GM21423 (cell line): ENCODE measurements at regions not wholly inside any gene's neighbourhood (a gene's known extent, or its start where the extent isn't known, plus 50 kb on each side); places are given as distances from the start of the nearest gene placed in this dataset.

Experiments used
- ATAC-seq: cut with Tn5 transposase; IDR thresholded peaks from one replicate; pipeline ENCODE4 v1.9.1; 2021; ENCODE audit warnings: mild to moderate bottlenecking, moderate library complexity; ENCODE audit not compliant: unreplicated experiment

DNA sequence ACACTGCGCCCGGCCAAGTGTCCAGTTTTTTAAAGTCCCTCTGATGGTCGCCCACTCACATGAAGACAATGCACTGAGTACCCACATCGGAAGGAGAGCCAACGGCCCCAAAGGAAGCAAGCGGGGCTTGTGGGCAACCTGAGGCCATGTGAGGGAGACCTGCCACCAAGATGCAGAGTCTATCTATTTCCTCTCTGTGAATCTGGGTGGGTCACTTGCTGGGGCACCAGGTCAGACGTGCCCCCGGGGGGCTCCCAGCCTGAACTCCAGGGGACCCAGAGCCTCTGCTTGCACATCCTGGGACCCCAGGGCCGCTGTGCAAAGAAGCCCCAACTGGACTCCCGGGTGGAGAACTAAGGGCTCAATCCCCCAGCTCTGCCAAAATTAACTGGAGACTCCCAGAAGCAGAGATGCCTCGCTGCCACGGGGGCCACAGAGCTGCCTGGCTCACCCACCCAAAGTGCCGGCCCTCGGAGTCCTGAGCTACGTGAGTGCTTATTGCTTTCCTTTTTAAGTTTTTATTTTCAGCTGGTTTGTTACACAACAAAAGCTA is 106.4 kb downstream of the BRD1 start:
- ATAC-seq: no peak

GRCh38 chr22:49720279-49720959 is 107.3 kb downstream of the BRD1 start:
- no peak for ATAC-seq

DNA sequence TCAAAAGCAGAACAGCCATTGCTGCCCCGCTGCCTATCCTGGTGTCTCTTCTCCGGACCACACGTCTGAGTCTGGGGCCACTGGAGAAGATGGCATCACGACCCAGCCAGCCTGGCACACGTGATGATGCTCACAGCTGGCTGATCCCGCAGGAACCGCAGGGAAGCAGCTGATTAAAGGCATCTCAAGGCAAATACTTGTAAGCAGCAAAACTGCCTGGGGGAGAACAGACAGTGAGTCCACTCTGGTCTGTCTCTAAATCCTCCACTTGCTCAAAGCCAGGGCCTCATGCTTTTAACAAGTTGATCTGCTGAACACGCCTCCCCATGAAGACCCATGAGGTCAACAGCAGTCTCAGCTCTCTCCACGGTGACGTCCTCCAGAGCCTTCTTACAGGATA is 108.6 kb downstream of the BRD1 start:
- ATAC-seq: no peak

- no peak for ATAC-seq
Measured at GRCh38 chr22:49718396-49718795, 109.3 kb downstream of the BRD1 start.

- ATAC-seq: no peak
Measured at GRCh38 chr22:49717322-49717919, 110.3 kb downstream of the BRD1 start.

GRCh38 chr22:49716441-49716840 is 111.2 kb downstream of the BRD1 start:
- ATAC-seq: no peak

DNA sequence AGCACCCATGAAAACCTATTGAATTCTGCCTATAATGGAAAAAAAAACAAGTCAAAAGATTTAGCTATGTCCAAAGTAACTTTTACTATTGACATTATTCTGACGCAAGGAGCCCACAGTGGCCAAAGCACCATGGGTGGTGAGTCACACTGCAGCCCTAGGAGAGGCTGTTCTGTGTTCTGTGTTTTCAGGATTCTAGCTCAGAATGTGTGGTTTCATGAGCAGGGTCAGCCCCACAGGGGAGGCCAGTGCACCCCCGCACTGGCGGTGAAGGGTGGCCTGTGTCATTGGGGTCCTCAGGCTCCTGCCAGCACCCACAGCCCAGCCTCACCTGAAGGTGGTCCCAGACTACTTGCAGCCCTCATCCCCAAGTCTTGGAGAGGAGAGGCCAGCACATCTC is 112.2 kb downstream of the BRD1 start:
- no peak for ATAC-seq

GRCh38 chr22:49713003-49713402 is 114.7 kb downstream of the BRD1 start:
- no peak for ATAC-seq

- no peak for ATAC-seq
Measured at GRCh38 chr22:49712195-49712791, 115.4 kb downstream of the BRD1 start.

DNA sequence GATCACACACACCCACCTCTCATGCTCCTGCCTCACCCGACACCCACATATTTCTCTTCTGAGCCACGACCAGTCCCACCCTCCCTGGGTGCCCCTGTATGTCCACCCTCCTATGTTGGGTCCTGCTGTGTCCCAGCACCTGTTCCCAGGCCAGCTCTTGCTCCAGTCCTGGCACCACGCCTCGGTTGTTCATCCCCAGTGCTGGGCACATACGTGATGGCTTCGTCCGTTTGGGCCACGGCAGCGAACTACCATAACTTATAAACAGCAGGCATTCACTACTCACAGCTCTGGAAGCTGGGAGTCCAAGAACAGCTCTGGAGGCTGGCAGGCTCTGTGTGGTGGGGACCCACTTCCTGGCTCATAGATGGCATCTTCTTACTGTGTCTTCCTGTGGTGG is 116.9 kb downstream of the BRD1 start:
- no peak for ATAC-seq

GRCh38 chr22:49709464-49709863 is 118.2 kb downstream of the BRD1 start:
- no peak for ATAC-seq

DNA sequence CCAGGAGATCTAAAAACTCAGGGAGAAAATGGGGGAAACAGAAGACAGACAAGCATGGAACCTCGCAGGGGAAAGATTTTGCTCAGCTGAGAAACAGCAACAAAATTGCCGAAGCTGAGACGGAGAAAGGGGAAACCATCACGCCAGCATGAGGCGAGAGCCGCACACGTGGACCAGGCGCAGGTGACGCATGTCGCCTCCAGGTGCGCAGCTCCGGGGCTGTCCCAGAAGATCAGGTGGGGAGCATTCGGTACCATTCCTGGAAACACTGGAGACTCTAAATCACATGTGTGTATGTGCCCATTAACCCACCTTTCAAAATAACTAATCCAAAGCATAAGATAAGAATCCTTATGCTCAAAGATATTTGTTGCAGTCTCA is 121.7 kb downstream of the BRD1 start:
- no peak for ATAC-seq

- no peak for ATAC-seq
Measured at GRCh38 chr22:49705216-49705971, 122.3 kb downstream of the BRD1 start.

GRCh38 chr22:49704345-49705215 is 123.1 kb downstream of the BRD1 start:
- ATAC-seq: no peak

DNA sequence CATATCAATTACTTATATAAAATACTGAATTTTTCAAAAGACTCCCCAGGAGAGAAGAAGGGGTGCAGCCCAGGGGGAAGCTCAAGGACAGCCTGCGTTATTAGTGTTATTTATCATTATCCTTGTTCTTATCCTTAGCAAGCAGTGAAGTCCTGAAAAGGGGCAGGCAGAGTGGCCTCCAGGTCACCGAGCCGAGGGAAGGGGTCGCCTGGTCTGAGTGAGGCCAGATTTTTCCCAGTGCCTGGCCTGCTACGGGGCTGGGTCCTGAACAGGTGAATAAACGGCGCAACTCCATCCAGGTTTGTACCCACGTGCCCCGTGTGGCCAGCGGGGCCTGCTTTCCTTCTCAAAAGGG is 123.7 kb downstream of the BRD1 start:
- no peak for ATAC-seq

GRCh38 chr22:49703505-49703904 is 124.2 kb downstream of the BRD1 start:
- no peak for ATAC-seq

- no peak for ATAC-seq
Measured at GRCh38 chr22:49702068-49702397, 125.6 kb downstream of the BRD1 start.

GRCh38 chr22:49701380-49702067 is 126.1 kb downstream of the BRD1 start:
- ATAC-seq: no peak

- ATAC-seq: no peak
Measured at GRCh38 chr22:49699928-49700498, 127.7 kb downstream of the BRD1 start.

- ATAC-seq: no peak
Measured at GRCh38 chr22:49699476-49699875, 128.2 kb downstream of the BRD1 start.
